ENCODE measurements at regions not wholly inside any gene's neighbourhood (a gene's known extent, or its start where the extent isn't known, plus 50 kb on each side); places are given as distances from the start of the nearest gene placed in this dataset.

DNA sequence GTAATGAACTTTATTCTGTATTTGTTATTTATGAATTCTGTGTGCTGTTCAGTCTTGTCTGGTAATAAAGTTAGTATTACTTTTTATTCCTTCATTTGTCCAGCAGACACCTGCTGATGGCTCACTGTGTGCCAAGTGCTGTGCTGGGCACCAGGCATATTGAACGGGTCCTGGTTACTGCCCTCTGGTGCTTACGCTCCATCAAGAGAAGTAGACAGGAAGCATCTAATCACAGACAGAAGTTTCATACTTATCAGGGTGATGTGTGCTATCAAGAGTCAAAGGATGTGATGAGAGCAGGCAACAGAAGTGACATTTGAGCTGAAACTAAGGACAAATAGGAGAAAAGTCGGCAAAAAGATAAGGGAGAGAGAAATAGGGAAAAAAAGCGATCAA is 153.1 kb downstream of the FGF1 start:
- TF ChIP-seq POLR2A (IDR thresholded peaks at IDR 0.05) = no peak
- TF ChIP-seq, protein P1, sequence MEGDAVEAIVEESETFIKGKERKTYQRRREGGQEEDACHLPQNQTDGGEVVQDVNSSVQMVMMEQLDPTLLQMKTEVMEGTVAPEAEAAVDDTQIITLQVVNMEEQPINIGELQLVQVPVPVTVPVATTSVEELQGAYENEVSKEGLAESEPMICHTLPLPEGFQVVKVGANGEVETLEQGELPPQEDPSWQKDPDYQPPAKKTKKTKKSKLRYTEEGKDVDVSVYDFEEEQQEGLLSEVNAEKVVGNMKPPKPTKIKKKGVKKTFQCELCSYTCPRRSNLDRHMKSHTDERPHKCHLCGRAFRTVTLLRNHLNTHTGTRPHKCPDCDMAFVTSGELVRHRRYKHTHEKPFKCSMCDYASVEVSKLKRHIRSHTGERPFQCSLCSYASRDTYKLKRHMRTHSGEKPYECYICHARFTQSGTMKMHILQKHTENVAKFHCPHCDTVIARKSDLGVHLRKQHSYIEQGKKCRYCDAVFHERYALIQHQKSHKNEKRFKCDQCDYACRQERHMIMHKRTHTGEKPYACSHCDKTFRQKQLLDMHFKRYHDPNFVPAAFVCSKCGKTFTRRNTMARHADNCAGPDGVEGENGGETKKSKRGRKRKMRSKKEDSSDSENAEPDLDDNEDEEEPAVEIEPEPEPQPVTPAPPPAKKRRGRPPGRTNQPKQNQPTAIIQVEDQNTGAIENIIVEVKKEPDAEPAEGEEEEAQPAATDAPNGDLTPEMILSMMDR (IDR thresholded peaks at IDR 0.05) = no peak
